HEK293 (cell line): ENCODE measurements at regions not wholly inside any gene's neighbourhood (a gene's known extent, or its start where the extent isn't known, plus 50 kb on each side); places are given as distances from the start of the nearest gene placed in this dataset.

Experiments used
- CTCF ChIP-seq: fragments of 450-650 bp; formaldehyde crosslinking; IDR thresholded peaks from 2 replicates; pipeline ENCODE4 v1.5.1; 2016; ENCODE audit warnings: missing biosample characterization, missing genetic modification characterization
- KLF17 ChIP-seq: fragments of 450-650 bp; formaldehyde crosslinking; IDR thresholded peaks from 2 replicates; pipeline ENCODE4 v1.5.1; 2016; ENCODE audit warnings: missing biosample characterization, missing genetic modification characterization
- MYNN ChIP-seq: fragments of 450-650 bp; formaldehyde crosslinking; IDR thresholded peaks from 2 replicates; pipeline ENCODE4 v1.5.1; 2016; ENCODE audit warnings: missing biosample characterization, missing genetic modification characterization, borderline replicate concordance
- REST ChIP-seq: fragments of 450-650 bp; formaldehyde crosslinking; IDR thresholded peaks from 2 replicates; pipeline ENCODE4 v1.5.1; 2016; ENCODE audit warnings: missing biosample characterization, missing genetic modification characterization
- ZFHX2 ChIP-seq: fragments of 450-650 bp; formaldehyde crosslinking; conservative IDR thresholded peaks from 2 replicates; pipeline ENCODE4 v1.5.1; 2016; ENCODE audit warnings: missing biosample characterization, missing genetic modification characterization
- ZNF155 ChIP-seq: fragments of 450-650 bp; formaldehyde crosslinking; IDR thresholded peaks from 2 replicates; pipeline ENCODE4 v1.5.1; 2016; ENCODE audit warnings: missing biosample characterization, missing genetic modification characterization
- ZNF26 ChIP-seq: fragments of 450-650 bp; formaldehyde crosslinking; IDR thresholded peaks from 2 replicates; pipeline ENCODE4 v1.5.1; 2016; ENCODE audit warnings: missing biosample characterization, missing genetic modification characterization
- ZNF266 ChIP-seq: fragments of 450-650 bp; formaldehyde crosslinking; IDR thresholded peaks from 2 replicates; pipeline ENCODE4 v1.5.1; 2016; ENCODE audit warnings: missing biosample characterization, missing genetic modification characterization, low read depth
- ZNF335 ChIP-seq: fragments of 450-650 bp; formaldehyde crosslinking; conservative IDR thresholded peaks from 2 replicates; pipeline ENCODE4 v1.5.1; 2016; ENCODE audit warnings: missing biosample characterization, missing genetic modification characterization
- ZNF596 ChIP-seq: fragments of 450-650 bp; IDR thresholded peaks from 2 replicates; pipeline ENCODE4 v1.5.0; 2018; ENCODE audit warnings: missing biosample characterization, mild to moderate bottlenecking, missing genetic modification characterization, moderate library complexity
- ZNF692 ChIP-seq: fragments of 450-650 bp; formaldehyde crosslinking; IDR thresholded peaks from 2 replicates; pipeline ENCODE4 v1.5.1; 2016; ENCODE audit warnings: missing biosample characterization, missing genetic modification characterization

- TF ChIP-seq CTCF (no peak), ZFHX2 (tag by site-specific recombination) (no peak), ZNF596 (no peak), REST (tag by site-specific recombination) (no peak), ZNF335 (tag by site-specific recombination) (no peak), ZNF692 (tag by site-specific recombination) (no peak), MYNN (no peak), ZNF155 (tag by site-specific recombination) (no peak), ZNF266 (tag by site-specific recombination) (no peak), KLF17 (no peak), ZNF26 (tag by site-specific recombination) (no peak)
Measured at GRCh38 chr6:73980096-73980495, 284.1 kb downstream of the CD109 start.
